ENCODE measurements at regions not wholly inside any gene's neighbourhood (a gene's known extent, or its start where the extent isn't known, plus 50 kb on each side); places are given as distances from the start of the nearest gene placed in this dataset.

GRCh38 chr1:200478239-200478623 lies 68.4 kb upstream of the ZNF281 start:
- in situ Hi-C loops (cut with MboI; ENCODE audit: low pct_unique_long_range_greater_than_20kb, low sequenced_read_pairs, unreplicated experiment) = no loop called here
- no peak for TF ChIP-seq CTCF (IDR thresholded peaks at IDR 0.05; ENCODE audit: extremely low read depth, insufficient read depth, missing control alignments)
- no peak for DNase-seq (ENCODE audit: low spot score)

GRCh38 chr1:200474633-200475032 lies 64.8 kb upstream of the ZNF281 start:
- in situ Hi-C loops (cut with MboI; ENCODE audit: low pct_unique_long_range_greater_than_20kb, low sequenced_read_pairs, unreplicated experiment) = no loop called here
- TF ChIP-seq CTCF (IDR thresholded peaks at IDR 0.05; ENCODE audit: extremely low read depth, insufficient read depth, missing control alignments) = no peak
- DNase-seq (ENCODE audit: low spot score) = no peak

- TF ChIP-seq CTCF (IDR thresholded peaks at IDR 0.05; ENCODE audit: extremely low read depth, insufficient read depth, missing control alignments) = no peak
- peak; percentile 38 for DNase-seq (ENCODE audit: low spot score)
- in situ Hi-C loops (cut with MboI; ENCODE audit: low pct_unique_long_range_greater_than_20kb, low sequenced_read_pairs, unreplicated experiment) = no loop called here
Measured at GRCh38 chr1:200473698-200474371, 64.0 kb upstream of the ZNF281 start.

GRCh38 chr1:200471739-200472138 lies 61.9 kb upstream of the ZNF281 start:
- in situ Hi-C loops (cut with MboI; ENCODE audit: low pct_unique_long_range_greater_than_20kb, low sequenced_read_pairs, unreplicated experiment) = no loop called here

GRCh38 chr1:200468264-200469001 lies 58.6 kb upstream of the ZNF281 start:
- in situ Hi-C loops (cut with MboI; ENCODE audit: low pct_unique_long_range_greater_than_20kb, low sequenced_read_pairs, unreplicated experiment) = no loop called here
- DNase-seq (ENCODE audit: low spot score) = no peak
- TF ChIP-seq CTCF (IDR thresholded peaks at IDR 0.05; ENCODE audit: extremely low read depth, insufficient read depth, missing control alignments) = no peak

More at GRCh38 chr1:200471739-200472138, 61.9 kb upstream of the ZNF281 start:
- DNase-seq (ENCODE audit: low spot score) = peak; percentile 22
- no peak for TF ChIP-seq CTCF (IDR thresholded peaks at IDR 0.05; ENCODE audit: extremely low read depth, insufficient read depth, missing control alignments)

DNA sequence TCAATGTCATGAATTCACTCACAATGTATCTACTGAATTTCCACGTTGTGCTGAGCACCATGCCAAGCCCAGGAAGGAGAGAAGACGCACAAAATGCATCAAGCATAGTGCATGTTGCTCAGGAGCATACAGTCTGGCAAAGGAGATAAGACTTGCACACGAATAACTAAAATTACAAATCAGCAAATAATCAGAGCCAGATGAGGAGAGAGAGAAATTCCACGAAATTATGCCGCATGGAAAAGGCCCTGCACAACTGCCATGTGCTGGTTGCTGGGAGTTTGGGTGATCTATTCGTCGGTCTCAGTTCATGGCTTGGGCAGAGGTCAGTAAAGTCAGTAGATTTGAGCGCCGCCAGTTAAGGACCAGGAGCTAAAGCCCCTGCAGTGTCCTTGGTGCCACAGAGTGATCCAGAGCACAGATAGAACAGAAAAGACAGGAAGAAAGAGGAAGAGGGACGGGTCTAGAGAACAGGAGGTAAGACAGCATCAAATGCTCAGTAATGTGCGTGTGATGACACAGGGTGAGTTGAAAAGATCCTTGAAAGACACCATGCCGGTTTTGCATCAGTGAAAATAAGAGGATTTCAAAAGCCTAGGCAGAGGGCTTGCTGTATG lies 55.1 kb upstream of the ZNF281 start:
- DNase-seq (ENCODE audit: low spot score) = no peak
- no peak for TF ChIP-seq CTCF (IDR thresholded peaks at IDR 0.05; ENCODE audit: extremely low read depth, insufficient read depth, missing control alignments)
- in situ Hi-C loops (cut with MboI; ENCODE audit: low pct_unique_long_range_greater_than_20kb, low sequenced_read_pairs, unreplicated experiment) = no loop called here
